ENCODE measurements at regions not wholly inside any gene's neighbourhood (a gene's known extent, or its start where the extent isn't known, plus 50 kb on each side); places are given as distances from the start of the nearest gene placed in this dataset.

DNA sequence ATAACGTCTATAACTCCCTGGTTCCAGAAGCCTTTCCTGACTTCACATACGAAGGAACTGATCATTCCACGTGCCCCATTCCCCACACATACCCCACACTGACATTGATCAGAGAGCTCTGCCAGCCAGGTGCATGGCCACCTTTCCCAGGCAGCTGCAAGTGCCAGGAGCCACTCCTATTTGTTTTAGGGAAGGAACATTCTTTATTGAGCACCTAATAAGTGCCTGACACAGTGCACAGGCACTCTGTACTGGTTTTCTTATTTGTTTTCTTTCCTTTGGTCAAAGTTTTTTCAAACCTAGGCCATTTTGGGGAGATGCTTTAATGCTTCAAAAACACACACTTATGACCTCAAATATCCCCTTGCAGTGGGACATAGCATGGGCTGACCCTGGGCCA, 50.0 kb downstream of the PITPNM2 start:
- DNase-seq (ENCODE audit: low read depth) = no peak

DNA sequence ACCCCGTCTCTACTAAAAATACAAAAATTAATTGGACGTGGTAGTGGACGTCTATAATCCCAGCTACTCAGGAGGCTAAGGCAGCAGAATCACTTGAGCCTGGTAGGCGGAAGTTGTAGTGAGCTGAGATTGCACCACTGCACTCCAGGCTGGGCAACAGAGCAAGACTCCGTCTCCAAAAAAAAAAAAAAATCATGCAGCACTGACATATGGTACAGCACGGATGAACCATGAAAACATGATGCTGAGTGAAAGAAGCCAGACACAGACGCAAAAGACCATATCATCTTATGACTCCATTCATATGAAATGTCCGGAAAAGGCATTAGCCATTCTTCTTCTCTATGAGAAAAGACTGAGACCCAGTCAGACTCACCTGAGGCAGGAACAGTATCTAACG, 50.4 kb downstream of the PITPNM2 start:
- DNase-seq (ENCODE audit: low read depth) = no peak

DNA sequence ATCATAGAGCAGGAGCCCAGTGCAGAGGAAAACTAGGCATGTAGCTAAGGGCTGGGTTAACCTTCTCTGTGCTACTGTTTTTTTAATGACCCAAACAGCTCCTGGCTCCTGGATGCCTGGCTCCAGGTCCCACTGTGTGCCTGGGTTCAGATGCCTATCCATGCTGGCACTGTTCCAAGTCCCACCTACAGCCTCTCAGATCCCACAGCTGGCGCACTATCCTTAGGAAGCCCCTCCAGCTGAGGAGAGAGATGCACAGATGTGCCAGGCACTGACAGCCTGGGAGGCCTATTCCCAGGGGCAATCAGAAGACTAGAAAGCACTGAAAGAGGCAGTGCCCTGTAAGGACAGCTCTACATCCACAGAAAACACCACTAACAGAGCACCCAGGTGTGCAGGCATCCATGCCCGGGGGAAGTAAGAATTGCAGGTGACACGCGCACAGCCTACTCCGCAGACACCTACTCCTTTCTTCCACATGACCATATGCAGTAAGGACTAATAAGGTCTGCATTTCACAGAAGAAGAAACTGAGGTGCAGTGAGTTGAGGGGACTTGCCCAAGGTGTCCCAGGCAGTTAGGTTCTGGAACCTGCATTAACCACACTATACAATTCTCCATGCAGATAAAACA, 51.2 kb downstream of the PITPNM2 start:
- DNase-seq (ENCODE audit: low read depth) = no peak

DNA sequence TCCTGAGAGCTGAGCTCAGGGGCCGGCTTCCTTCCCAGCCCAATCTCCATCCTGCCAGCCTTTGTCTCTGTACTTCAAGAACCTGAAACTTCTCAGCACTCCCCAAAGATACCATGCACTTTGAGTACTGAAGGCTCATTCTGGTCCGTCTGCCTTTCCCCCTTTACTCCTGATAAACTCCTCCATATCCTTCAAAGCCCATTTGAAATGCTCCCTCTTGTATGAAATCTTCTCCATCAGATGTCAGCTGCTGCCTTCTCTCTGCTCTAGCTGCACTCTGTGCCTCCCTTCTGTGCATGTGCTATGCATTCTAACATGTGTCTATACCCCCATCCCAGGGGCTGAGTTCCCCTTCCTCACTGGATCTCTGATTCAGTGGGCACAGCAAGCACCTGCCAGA, 52.1 kb downstream of the PITPNM2 start:
- no peak for DNase-seq (ENCODE audit: low read depth)

DNA sequence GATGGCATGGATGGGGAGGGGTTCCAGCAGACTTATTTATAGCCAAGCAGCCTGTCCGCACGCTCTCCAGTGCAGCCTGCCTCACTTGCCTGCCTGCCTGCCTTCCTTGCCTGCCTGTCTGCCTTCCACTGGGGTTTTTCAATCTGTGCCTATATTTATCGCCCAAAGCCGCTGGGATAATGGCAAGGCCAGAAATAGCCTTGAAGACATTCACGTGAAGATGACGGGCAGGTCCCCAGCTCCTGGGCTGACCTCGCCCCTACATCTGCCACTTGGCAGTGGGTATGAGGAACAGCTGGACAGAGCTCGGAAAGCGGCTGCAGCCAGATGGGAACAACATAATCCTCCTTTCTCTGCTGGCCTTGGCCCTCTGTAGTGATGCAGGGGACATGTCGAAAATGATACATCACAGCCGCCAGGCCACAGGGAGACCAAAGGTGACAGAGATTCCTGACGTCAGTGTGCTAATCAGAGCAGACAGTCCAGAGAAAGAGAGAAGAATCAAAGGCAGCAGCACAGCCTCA, 53.3 kb downstream of the PITPNM2 start:
- DNase-seq (ENCODE audit: low read depth) = no peak

DNA sequence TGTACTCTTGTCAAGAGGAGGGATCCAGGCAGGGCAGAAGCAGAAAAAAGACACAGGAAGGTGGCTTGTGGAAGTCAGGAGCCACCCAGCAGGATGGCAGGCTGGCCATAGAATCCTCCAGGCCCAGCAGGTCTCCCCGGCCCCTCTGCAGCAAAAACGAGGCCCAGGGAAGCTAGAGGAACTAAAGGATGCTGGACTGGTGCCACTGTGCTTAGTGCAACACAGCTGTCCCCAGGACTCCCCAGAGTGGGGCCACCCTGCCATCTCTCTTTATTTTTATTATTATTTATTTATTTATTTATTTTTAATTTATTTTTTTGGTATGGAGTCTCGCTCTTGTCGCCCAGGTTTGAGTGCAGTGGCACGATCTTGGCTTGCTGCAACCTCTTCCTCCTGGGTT, 54.1 kb downstream of the PITPNM2 start:
- DNase-seq (ENCODE audit: low read depth) = no peak

DNA sequence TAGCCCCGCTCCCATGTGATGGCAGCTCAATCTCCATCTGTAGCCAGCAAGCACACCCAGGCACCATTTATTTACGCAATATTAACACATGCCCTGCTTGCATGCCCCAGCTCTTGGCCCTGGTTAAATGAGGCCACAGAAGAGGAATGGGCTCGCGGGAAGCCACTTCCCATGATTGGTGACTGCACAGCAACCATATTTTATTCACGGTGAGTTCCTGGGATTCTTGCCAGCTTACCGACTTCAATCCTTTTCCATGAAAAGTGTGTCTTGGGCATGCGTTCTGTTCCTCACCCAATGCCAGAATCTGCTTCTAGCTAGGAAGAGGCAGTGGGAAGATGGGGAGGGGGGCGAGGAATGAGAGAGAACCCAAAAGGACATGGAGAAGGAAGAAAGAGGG, 54.7 kb downstream of the PITPNM2 start:
- DNase-seq (ENCODE audit: low read depth) = no peak

DNA sequence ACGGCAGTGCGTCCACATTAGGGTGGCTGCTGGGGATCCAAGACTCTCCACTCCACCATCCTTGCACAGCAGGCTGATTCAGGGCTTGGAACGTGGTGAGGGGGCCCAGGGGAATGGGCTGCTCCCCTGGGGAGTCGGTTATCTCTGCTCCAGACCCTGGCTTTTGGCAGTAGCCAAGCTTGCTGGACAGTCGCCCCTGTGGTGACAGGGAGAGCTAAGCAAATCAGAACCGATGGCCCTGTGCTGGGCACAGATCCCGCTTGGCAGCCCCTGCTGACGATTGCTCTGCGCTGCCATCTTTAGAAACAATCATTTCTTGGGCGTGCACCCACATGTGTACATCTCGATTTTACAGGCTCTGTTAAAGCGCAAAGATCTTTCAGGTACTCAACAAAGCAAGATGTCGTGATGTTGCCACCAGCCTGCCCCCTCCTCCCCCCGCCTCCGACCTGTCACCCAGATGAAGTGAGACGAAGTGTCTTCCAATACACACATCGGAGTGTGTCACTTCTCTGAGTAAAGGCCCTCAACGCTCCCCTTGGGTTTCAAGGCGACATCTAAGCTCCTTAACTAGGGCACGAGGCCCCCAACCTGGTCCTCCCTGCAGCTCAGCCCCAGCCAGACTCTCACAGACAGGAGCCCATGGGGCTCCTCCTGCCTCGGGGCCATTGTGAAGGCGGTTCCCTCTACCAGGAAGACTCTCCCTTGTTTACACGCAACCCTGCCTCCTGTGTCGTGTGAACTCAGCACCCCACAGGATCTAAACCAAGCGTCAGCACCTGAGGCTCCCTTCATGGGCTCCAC, 55.6 kb downstream of the PITPNM2 start:
- DNase-seq (ENCODE audit: low read depth) = no peak

DNA sequence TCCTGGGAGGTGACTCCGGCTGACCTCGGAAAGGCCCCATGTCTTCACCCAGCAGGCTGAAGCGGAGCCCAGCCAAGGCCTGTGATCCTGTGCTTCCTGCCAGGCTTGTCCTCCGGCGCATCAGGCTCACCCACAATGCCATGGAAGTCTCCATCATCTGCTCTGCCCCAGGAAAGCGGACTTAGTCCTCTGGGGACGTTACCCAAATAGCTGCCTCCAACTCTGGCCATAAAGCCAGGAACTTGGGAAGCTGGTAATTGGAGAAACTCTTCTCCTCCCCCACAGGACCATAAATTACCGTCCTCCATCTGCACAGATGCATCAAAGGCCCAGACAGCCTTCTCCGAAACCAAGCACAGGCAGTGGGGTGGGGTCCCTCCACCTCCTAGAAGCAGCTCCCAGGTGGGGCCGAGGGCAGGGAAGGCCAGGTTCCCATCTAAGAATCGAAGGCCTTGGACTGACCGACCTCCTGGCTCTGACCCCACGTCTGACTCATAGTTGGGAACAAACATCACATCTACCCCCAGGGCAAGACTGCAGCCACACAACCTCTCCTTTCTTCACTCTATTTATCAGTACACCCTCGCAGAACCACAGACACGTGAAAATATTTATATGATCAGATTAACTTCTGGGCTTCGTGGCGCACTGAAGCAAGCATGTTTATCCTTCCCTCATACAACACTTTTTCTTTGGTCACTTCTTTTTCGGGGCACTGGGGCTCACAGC, 56.4 kb downstream of the PITPNM2 start:
- DNase-seq (ENCODE audit: low read depth) = no peak

DNA sequence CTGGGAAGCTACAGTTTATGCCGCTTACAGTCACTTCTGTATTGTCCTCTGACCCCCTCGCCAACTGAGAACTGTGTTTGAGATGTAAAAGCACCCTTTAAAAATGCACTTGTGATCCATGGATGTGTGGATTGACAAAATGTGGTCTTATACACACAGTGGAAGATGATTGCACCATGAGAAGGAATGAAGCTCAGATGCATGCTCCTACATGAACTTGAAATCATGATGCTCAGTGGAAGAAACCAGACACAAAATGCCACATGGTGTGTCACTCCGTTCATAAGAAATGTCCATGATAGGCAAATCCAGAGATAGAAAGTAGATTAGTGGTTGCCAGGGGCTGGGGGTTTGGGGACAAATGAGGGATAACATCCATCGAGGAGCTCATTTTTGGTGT, 58.0 kb downstream of the PITPNM2 start:
- no peak for DNase-seq (ENCODE audit: low read depth)

DNA sequence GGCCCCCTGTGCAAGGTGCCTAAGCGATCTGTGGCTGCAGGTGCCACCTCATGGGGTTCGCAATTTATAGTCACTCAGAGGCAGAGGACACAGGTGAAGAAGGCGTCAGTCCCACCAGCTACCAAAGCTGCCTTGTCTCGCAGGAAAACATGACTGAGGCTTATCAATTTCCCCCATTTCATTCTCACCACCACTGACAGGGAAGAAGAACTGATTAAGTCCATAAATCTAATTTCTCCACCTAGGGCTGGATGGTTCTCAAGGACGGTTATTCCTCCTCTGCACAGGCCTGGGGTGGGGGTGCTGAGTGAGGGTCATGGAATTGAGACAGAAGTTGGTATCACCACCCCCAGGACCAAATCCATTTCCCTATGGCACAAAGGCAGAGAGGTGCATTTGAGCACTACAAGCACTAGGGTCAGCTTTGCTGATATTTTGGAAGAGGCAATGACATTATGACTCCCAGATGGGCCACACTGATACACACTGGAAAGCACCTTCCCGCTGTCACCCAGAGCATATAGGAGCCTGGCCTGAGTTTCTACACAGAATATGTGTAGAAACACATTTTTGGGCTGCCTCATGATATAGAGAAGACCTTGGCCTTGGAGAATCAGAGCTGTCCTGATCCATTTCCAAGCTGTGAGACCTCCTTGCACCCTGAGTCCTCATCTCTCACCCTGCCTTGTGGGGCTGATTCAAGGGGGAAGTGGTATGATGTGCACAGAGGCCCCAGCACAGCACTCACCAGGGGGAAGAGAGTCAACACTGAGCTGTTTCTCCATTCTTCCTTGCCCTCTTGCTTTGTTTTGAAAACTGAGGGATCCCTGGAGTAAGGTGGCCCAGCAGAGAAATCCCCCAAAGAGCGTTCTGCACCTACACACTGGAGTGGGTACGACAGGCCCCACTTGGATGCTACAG, 59.4 kb downstream of the PITPNM2 start:
- no peak for DNase-seq (ENCODE audit: low read depth)

DNA sequence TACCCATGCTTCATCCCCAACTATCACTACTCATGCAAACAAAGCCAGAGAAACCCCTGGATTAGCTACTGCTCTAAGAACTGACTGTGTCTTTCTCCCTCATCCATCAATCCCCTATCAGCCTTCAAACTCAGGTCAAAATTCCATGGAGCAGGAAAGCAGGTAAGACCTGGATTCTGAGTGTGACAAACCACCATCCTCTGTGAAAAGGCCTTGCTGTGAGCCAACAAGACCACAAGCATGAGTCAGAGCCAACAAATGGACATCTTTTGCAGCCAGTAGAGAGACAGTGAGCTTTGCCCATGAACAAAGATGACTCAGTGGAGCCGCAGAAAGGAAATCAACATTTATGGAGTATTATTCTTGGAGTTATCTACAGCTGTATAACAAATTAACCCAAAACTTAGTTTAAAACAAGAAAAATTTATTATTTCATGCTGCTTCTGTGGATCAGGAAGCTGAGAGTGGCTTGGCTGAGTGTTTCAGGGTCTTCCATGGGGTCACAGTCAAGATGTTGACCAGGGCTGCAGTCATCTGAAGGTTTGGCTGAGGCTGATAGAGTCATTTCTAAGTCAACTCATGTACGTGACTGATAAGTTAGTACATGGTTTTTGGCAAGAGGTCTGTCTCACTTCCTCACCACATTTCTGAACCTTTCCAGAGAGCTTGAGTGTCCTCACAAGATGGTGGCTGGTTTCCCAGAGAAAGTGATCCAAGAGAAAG, 61.1 kb downstream of the PITPNM2 start:
- DNase-seq (ENCODE audit: low read depth) = no peak

DNA sequence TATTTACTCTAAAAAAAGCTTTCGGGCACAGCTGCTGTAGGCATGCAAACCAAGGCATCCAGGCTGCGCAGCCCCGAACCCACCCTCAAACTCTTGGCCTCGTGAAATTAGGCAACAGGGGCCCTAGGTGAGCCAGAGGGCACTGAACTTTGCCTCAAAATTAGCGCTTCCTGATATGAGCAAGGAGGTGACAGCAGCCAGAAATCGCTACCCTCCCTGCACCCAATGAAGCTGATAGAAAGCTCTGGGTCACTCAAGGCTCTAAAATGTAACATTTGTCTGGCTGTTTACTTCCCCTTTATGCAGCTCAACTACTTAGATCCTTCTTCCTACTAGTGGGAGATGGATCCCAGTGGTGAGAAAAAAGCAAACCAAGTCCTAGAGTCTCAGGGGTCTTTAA, 61.8 kb downstream of the PITPNM2 start:
- no peak for DNase-seq (ENCODE audit: low read depth)

DNA sequence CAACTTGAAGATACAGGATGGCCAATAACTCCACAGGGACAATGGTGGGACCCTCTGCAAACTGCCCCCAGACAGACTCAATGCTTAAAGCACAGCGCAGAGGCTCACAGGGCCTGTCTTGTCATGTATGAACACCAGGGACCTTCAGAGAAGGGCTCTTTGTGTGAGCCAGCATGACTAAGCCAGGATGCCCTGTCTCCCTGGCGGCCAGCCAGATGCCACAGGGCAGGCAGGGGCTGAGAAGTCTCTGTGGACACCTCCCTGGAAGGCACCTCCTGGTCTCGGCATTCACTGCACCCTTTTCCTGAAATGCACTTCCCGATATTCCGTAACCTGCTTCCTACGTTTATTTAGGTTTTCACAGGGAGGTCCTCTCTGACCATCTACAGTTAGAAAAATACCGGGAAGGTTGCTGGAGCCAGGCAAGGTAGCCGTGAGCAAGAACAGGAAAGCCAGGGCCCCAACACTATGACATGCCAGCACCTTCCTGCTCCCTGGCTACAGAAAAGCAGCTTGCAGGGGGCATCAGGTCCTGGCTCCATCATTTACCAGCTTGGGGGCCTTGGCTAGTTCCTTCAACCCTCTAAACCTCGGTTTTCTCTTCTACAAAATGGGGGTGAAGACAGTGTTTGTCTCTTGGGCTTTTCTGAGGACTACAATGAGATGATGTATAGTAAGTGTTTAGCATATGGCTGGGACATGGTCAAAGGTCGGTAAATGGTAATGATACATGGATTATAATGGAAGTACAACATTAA, 65.0 kb downstream of the PITPNM2 start:
- no peak for DNase-seq (ENCODE audit: low read depth)

DNA sequence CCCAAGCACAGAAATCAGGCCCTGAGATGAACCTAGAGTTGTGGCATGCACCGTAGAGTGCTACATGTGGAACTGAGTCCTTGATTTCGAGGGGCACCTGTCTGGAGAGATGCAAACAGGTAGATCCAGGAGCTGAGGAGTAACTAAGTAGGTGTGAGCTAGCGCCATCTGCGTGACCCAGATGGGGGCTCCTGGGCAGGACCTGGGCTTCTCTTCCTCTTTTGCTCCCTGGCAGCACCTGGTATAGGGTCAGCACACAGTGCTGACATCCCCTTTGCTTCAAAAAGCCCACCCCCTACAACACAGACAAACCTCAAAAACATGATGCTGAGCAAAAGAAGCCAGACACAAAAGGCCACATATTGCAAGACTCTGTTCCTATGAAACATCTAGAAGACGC, 65.8 kb downstream of the PITPNM2 start:
- no peak for DNase-seq (ENCODE audit: low read depth)

DNA sequence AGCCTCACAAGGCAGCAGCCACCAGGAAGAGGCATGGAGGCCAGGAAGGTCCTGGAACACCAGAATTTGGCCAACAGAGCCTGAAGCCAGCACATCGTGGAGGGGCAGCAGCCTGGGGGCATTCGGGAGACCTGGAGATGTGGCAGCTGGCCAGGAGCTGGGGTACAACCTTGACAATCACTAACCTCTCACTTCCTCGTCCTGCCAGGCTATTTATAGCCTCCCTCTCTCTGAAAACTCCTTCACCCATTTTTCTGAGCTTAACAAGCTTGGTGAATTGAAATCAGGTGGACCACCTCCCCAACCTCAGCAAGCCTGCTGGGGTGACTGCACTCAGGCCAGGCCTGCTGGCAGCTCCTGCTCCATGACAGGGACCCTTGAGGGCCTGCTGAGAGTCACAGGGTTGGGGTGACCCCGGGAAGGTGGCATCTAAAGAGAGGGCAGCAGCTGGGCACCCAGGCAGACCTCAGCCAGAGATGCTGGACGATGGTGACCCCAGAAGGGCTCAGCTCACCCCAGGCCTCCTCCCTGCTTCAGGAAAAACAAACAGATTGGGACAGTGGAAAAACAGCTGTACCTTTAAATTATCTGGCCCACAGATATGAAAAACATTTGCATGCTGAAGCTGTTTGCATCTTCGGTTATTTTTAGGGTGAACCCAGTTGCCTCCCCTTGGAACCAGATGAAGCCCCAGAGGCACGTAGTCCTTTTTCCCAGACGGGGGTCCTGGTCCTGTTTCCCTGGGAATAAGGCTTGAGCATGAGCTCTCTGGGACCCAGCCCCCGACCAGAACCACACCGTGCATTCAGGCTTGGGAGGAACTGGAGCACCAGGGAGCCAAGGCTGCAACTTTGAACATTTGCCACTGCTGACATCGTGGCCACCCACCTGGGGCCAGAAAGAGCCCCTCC, 67.0 kb downstream of the PITPNM2 start:
- DNase-seq (ENCODE audit: low read depth) = no peak

DNA sequence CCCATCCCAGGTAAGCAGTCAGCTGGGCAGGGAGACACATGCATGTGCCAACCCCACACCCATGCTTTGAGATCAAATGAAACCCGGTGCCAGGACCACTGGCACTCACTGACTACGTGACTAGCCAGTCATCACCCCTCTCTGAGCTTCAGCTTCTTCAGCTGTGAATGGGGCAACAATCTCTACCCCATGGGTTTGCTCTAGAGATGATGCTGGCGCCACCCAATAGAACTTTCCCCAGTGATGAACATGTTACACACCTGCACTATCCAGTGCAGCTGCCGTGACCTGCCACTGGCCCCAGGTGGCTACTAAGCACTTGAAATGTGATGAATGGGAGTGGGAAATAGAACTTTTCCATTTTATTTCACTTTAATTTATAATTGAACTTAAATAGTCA, 70.3 kb downstream of the PITPNM2 start:
- no peak for DNase-seq (ENCODE audit: low read depth)

DNA sequence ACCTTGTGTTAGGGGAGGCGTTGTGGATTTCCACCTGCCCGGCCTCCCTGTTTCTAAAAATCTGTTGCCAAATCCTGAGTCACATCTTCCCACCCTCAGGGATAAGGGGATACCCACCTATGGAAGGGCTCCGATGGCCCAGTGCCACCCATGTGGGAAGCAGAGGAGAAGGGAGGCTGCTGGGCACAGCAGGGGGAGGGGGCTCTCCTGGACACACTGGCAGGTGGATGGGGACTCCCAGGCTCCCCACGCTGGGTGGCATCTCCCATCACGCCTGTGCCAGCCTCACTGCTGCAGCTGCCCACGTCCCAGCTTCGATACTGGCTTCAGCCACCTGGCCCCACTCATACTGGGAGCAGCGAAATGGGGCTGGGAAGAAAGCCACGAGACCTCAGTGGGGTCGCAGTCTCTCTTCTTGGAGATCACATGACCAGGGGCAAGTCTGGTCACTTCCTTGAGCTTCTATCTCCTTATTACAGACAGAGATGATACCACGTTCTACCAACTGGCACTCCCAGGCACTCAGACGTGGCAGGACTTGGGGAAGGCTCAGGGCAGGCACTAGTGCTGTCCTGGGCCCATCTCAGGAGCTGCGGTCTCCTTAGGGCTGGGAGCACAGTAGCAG, 72.2 kb downstream of the PITPNM2 start:
- no peak for DNase-seq (ENCODE audit: low read depth)

DNA sequence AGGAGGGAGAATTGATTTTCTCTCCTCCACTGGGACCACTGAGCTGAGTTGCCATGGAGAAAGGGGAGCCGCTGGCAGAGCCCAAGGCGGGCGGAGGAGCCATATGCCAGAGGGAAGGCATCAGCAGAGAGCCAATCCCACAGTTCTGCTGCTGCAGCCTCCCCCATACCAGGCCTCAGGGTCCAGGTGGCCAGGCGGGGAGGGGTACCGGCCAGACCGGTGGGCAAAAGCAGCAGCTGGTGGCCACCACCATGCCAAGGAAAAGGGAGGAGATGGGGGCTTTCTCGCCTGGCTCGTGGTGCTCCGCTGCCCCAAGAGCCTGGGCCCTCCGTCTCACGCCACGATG, 72.8 kb downstream of the PITPNM2 start:
- no peak for DNase-seq (ENCODE audit: low read depth)
